GM19238 (cell line): ENCODE measurements at regions not wholly inside any gene's neighbourhood (a gene's known extent, or its start where the extent isn't known, plus 50 kb on each side); places are given as distances from the start of the nearest gene placed in this dataset.
"Not testable (repeated sequence)": the region's sequence is repeated elsewhere in the genome, so short reads cannot be mapped to it uniquely, and the experiment has no call there.

Experiments used
- DNase-seq: peaks from one replicate; pipeline ENCODE4 v3.0.0; 2011; ENCODE audit warnings: low spot score; ENCODE audit not compliant: insufficient read length

- no peak for DNase-seq
Observed at GRCh38 chr5:131107128-131107527, 57.9 kb downstream of the HINT1 start.

GRCh38 chr5:131104169-131104808, 60.8 kb downstream of the HINT1 start:
- no peak for DNase-seq

DNA sequence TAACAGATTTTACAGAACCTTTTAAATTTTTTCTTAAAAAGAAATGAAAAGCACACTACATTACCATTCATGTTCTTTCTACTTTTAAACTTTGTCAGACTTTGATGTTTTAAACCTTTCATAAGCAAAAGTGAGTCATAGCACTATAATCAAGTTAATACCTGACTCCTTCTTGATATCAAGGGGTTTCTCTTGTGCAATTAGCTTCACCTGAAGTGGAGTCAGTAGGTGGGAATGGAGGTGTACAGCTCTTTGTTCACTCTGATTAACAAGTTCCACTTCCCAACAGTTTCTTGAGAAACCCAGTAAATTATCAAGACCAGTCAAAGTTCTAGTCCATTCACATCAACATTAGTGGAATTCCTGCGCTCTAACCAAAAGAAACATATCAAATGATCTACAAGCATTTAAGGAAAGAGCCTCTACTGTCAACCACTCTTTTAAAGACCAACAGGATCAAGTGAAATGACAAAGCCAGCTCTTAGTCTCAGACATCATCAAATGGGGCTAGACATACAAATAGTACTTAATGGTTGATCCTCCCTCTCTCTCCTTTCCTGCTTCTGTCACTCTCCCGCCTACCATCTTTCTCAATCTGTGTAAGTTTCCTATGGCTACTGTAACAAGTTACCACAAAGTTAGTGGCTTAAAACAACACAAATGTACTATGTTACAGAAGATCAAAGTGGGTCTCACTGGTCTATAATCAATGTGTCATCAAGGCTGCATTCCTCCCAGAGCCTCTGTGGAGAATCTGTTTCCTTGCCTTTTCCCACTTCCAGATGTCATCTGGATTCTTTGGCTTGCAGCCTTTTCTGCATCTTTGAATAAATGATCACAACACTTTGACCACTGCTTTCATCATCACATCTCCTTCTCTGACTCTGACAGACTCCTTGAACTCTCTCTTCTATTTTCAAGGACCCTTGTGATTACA, 68.0 kb downstream of the HINT1 start:
- DNase-seq, result no peak

DNA sequence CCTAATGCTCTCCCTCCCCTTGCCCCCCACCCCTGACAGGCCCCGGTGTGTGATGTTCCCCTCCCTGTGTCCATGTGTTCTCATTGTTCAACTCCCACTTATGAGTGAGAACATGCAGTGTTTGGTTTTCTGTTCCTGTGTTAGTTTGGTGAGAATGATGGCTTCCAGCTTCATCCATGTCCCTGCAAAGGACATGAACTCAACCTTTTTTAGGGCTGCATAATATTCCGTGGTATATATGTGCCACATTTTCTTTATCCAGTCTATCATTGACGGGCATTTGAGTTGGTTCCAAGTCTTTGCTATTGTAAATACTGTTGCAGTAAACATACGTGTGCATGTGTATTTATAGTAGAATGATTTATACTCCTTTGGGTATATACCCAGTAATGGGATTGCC, 69.5 kb downstream of the HINT1 start:
- DNase-seq, result not testable (repeated sequence)

- DNase-seq, result no peak
Observed at GRCh38 chr5:131084436-131084835, 80.6 kb downstream of the HINT1 start.

DNA sequence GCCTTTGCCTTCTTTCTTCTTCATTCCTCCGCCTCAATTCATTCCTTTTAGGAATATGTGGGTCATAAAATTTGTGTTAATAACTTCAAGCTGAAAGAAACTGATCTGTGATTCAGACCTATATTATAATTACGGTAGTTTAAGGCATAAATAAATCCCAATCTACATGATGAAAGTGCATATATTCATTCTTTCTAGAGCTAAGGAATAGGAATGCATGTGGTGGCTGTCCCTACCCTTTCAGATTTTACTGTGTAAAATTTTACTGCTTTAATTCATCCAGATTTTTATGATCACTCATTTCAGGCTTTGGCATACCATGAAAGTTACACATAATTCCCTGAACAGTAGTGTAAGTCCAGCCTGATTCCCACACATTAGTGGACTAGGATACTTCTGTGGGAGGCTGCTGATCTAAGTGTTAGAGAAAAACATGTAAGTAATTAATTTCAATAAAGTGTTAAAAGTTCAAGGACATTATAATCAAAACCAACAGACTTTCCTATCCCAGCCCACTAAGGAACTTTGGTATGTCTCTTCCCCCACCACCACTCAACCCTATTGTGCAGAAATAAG, 83.1 kb downstream of the HINT1 start:
- no peak for DNase-seq

- no peak for DNase-seq
Observed at GRCh38 chr5:131081374-131081773, 83.7 kb downstream of the HINT1 start.

DNA sequence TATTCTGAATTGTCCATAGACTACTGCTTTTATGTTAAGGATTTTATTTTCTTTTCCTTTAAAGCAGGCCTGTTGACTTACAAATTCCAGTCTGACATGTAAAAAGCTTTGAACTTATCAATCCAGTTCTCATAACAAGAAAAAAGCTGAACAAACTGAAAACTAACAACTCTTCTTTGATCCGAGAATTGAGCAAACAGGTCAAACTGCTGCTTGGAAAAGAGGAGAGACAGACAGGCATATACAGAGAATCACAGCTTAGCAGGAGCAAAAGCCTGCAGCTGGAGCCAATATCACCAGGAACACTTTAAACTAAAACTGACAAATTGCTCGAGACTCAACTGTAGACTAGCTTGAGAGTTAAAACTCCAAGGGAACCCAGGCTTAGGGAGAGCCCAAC, 85.8 kb downstream of the HINT1 start:
- no peak for DNase-seq

DNA sequence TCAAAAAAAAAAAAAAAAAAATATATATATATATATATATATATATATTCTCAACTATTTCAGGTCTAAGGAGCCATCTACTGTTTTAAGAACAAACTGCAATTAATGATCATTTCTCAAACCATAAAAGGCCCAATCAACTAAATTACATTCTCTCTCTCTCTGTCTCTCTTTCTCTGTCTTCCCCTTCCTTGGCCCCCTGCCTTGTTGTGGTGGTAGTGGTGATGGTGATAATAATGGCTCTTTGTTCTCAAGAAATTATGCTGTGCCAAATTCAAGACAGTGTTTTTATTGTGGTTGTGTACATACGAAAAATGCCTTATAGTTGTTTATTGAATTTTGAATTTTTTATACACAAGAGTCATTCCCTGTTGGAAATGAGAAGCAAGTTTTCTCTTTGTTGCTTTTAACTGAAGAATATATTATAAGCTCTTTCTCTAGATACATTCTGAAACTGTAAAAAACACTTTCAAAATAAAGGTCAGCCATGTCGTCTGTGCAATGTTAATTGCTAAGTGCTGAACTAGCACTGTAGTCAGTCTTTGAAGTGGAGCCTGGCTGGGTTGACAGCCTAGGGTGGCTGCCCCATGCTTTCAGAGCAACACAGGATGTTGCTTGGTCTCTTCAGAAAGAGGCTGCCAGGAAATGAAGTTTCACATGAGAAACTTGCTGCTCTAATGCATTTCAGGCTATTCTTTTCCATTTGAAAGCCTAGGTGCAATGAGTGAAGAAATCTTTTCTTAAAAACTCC, 96.0 kb downstream of the HINT1 start:
- DNase-seq, result peak; percentile 23

- DNase-seq, result no peak
Observed at GRCh38 chr5:131068076-131068475, 97.0 kb downstream of the HINT1 start.

DNA sequence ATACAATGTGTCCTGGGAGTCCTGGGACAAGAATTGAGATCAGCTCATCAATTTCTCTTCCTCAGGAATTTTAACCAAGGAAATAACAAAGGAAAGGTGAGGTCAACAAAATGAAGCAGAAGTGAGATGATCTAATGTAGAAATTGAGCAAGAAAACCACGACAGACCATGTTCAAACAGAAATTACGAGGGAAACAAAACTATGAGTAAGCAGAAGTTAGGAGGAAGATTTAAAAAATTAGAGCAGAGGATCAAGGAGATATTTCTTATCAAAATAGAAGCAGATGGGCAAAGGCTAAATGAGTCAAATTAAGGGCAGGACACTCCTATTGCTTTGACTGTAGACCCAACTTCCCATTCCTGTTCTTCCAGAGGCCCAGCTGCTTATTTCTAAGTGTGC, 97.4 kb downstream of the HINT1 start:
- no peak for DNase-seq

DNA sequence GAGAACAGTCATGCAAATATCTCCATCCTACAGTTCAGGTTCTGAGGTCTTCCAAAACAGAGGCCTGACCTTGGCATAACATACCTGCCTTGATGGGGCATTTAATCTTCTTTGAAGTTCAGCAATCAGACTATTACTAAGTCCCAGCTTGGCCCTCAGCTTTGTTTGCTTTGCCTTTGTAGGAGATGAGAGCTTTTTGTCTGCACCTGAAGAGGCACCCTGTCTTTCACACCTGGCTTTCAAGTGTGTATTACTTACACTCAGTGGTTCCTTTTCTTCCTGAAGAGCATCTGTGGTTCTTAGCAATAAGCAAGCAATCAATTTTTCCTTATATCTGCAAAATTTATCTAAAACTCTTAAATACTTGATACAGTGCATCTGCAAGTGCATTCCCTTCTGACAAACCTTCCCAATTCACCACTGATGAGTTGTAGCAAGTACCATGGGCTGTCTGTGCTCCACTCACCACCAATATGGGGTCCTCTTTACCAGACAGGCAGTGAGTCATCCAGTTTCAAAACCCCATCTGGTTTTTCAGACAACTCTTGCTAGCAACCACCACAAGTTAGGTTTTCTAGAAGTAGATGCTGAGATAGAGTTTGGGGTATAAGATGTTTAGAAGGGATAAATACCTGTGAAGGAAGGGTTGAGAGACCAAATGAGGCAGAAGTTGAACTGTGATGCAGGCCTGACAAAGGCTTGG, 100.2 kb downstream of the HINT1 start:
- no peak for DNase-seq

- DNase-seq, result no peak
Observed at GRCh38 chr5:131042021-131042789, 122.9 kb downstream of the HINT1 start.

GRCh38 chr5:131023498-131023865, 141.6 kb downstream of the HINT1 start:
- no peak for DNase-seq

- DNase-seq, result no peak
Observed at GRCh38 chr5:131022811-131023497, 142.1 kb downstream of the HINT1 start.

DNA sequence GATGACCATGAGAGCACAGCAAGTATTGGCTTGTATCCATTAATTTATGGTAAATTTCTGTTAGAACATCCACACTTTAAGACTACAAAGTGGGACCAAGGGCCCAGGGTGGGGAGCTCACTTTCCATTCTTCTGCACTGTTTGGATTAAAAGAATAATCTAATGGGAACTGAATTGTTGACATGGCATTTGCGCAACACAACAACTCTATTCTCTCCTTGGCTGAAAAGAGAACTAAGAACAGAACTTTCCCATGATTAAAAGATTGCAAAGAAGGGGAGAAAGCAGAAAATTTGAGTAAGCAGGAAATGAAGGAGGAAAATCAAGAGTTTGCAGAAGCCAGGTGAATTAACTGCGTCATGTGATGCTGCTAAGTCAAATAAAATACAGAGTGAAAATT, 143.4 kb downstream of the HINT1 start:
- DNase-seq, result no peak

DNA sequence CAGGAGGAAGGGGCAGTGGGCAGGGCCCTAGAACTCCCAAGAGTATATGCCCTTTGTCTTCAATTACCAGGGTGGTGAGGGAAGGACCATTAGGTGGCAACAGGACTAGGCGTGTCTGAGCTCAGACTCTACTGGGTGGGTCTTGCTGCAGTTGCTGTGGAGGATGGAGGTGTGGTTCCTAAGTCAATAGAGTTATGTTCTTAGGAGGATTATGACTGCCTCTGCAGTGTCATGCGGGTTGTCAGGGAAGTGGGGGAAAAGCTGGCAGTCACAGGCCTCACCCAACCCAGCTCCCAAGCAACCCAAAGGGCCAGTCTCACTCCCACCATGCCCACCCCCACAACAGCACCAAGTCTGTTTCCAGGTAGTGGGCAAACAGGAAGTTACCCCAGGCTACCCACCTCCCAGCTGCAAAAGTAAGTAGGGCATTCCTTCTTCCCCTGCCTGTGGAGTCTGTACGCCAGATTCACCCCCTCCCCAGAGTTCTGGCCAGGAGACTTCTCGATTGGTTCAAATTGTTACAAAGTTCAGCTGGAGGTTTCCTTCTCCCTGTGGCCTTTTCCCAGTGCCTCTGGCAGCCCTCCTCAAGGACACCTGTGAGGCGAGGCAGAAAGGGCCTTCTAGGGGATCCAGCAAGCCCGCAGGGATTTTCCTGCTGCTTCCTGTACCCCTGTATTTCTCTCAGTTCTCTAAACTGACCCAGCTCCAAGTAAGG, 145.3 kb downstream of the HINT1 start:
- no peak for DNase-seq

DNA sequence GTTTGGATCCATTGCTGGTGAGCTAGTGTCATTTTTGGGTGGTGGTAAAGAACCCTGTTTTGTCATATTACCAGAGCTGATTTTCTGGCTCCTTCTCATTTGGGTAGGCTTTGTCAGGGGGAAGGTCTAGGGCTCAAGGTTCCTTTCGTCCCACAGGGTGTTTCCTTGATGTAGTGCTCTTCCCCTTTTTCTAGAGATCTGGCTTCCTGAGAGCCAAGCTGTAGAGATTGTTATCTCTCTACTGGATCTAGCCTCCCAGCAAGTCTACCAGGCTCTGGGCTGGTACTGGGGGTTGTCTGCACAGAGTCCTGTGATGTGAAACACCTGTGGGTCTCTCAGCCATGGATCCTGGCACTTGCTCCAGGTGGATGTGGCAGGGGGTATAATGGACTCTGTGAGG, 145.9 kb downstream of the HINT1 start:
- no peak for DNase-seq

- no peak for DNase-seq
Observed at GRCh38 chr5:131008329-131008728, 156.7 kb downstream of the HINT1 start.
